Activated CD8-positive, alpha-beta memory T cell treated with anti-CD3 and anti-CD28 coated beads, Interleukin-2, amount 10 ng/mL, durations not matched to agents 7 days and 5 days (primary cell): ENCODE measurements at regions not wholly inside any gene's neighbourhood (a gene's known extent, or its start where the extent isn't known, plus 50 kb on each side); places are given as distances from the start of the nearest gene placed in this dataset.
"Not testable (repeated sequence)": the region's sequence is repeated elsewhere in the genome, so short reads cannot be mapped to it uniquely, and the experiment has no call there.

Source experiments
- ATAC-seq: fragments of 150-1000 bp; cut with Tn5 transposase; one replicate; pipeline ENCODE4 v1.10.0; 2021; ENCODE audit warnings: moderate library complexity
- CTCF ChIA-PET: fragments of 350-600 bp; sonication (Branson Sonifier 250); formaldehyde crosslinking; loops from one replicate; lab custom pipeline; 2021; ENCODE audit warnings: antibody characterized with exemption; lab: Charles Lee
- DNase-seq: peaks from one replicate; pipeline ENCODE4 v3.0.0-alpha.2; 2020
- H3K27ac Mint-ChIP-seq: one replicate; pipeline ENCODE4 v1.8.0; 2021; ENCODE audit warnings: mild to moderate bottlenecking, mixed read lengths
- H3K27me3 Mint-ChIP-seq: one replicate; pipeline ENCODE4 v1.8.0; 2021; ENCODE audit warnings: mixed read lengths
- H3K36me3 Mint-ChIP-seq: one replicate; pipeline ENCODE4 v1.8.0; 2021; ENCODE audit warnings: mild to moderate bottlenecking, mixed read lengths
- H3K4me1 Mint-ChIP-seq: one replicate; pipeline ENCODE4 v1.8.0; 2021; ENCODE audit warnings: mixed read lengths
- H3K4me3 Mint-ChIP-seq: one replicate; pipeline ENCODE4 v1.8.0; 2021; ENCODE audit warnings: mild to moderate bottlenecking, moderate library complexity, mixed read lengths
- H3K9me3 Mint-ChIP-seq: one replicate; pipeline ENCODE4 v1.8.0; 2022; ENCODE audit warnings: low read depth, mixed read lengths

DNA sequence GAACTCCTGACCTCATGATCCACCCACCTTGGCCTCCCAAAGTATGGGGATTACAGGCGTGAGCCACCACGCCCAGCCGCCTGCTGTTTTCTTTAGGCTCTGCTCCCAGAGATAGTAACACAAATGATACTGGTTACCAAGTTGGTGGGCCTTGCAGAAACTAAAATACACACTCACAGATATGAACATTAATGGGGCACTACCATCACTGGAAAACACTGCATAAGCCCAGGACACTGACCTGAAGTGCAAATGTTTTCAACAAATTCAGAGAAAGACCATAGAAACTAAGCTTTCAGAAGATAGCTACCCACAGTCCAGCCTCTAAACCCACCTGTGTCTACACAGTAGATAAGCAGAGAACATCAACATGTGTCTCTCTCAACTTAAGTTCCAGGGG lies 180.5 kb downstream of the FCRL5 start:
- H3K27me3 Mint-ChIP-seq: peaks cover 28% of the 10 kb centered on the region
- H3K4me1 Mint-ChIP-seq: peaks cover 1% of the 10 kb centered on the region
- H3K27ac Mint-ChIP-seq: no peak overlapping the region
- ATAC-seq: no peak
- CTCF ChIA-PET: interaction anchor here (1.9 to 3.2 kb wide), 3 partner anchors 110 to 176 kb away, joined by 6 to 13 read pairs (median 8); no protein-coding TSS in a partner anchor
- no peaks in the 10 kb centered on the region for H3K36me3 Mint-ChIP-seq
- H3K9me3 Mint-ChIP-seq: no peaks in the 10 kb centered on the region
- no peak overlapping the region for H3K4me3 Mint-ChIP-seq
- no peak for DNase-seq

- CTCF ChIA-PET: interaction anchor here (1.4 to 3.2 kb wide), 4 partner anchors 15 to 175 kb away, joined by 5 to 13 read pairs (median 7); no protein-coding TSS in a partner anchor
- H3K4me3 Mint-ChIP-seq: no peak overlapping the region
Measured at GRCh38 chr1:157371221-157371620, 181.1 kb downstream of the FCRL5 start.

GRCh38 chr1:157370698-157371097 lies 181.6 kb downstream of the FCRL5 start:
- Mint-ChIP-seq H3K36me3 (no peaks in the 10 kb centered on the region), H3K9me3 (no peaks in the 10 kb centered on the region), H3K4me1 (peaks cover 1% of the 10 kb centered on the region), H3K27me3 (peaks cover 26% of the 10 kb centered on the region), H3K27ac (no peak overlapping the region), H3K4me3 (no peak overlapping the region)
- CTCF ChIA-PET: interaction anchor here (0.8 to 3.2 kb wide), 7 partner anchors 14 to 175 kb away, joined by 4 to 13 read pairs (median 5); no protein-coding TSS in a partner anchor
- ATAC-seq: no peak
- no peak for DNase-seq

More at GRCh38 chr1:157371221-157371620, 181.1 kb downstream of the FCRL5 start:
- DNase-seq (no peak), ATAC-seq (no peak)
- Mint-ChIP-seq H3K9me3 (no peaks in the 10 kb centered on the region), H3K27ac (no peak overlapping the region), H3K27me3 (peaks cover 28% of the 10 kb centered on the region), H3K36me3 (no peaks in the 10 kb centered on the region), H3K4me1 (peaks cover 1% of the 10 kb centered on the region)

GRCh38 chr1:157369808-157370521 lies 182.3 kb downstream of the FCRL5 start:
- peak; percentile 51 for ATAC-seq
- H3K36me3 Mint-ChIP-seq: no peaks in the 10 kb centered on the region
- CTCF ChIA-PET: interaction anchor here (0.8 to 3.2 kb wide), 8 partner anchors 9 to 174 kb away, joined by 4 to 13 read pairs (median 4); no protein-coding TSS in a partner anchor

GRCh38 chr1:157368941-157369340 lies 183.4 kb downstream of the FCRL5 start:
- peaks cover 19% of the 10 kb centered on the region for H3K27me3 Mint-ChIP-seq
- H3K27ac Mint-ChIP-seq, ATAC-seq, H3K4me3 Mint-ChIP-seq, H3K4me1 Mint-ChIP-seq, H3K36me3 Mint-ChIP-seq, DNase-seq, H3K9me3 Mint-ChIP-seq: not testable (repeated sequence)
- CTCF ChIA-PET: interaction anchor here (1.4 to 3.2 kb wide), 2 partner anchors 10 to 173 kb away, joined by 4 to 13 read pairs; no protein-coding TSS in a partner anchor

More at GRCh38 chr1:157369808-157370521, 182.3 kb downstream of the FCRL5 start:
- Mint-ChIP-seq H3K9me3 (no peaks in the 10 kb centered on the region), H3K4me1 (peaks cover 1% of the 10 kb centered on the region), H3K27ac (no peak overlapping the region), H3K4me3 (no peak overlapping the region), H3K27me3 (peaks cover 22% of the 10 kb centered on the region)
- DNase-seq: peak; percentile 58

DNA sequence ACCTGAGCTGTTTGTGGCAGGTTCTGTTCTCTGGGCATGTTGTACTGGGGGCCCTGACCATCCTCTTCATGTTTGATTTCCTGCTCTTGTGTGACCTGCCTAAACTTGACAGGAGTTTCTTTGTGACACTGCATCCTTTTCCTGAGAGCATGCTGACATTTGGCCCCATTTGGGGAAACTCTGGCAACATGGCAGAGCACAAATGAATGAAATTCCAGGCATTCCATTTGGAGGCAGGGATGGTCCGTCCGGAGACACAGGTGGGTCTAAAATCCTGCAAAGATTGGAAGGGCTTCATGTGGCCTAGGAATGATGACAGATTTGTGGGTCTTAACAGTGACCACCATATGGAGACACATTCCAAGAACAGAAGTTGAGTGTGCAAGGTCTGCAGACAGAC lies 184.0 kb downstream of the FCRL5 start:
- CTCF ChIA-PET: interaction anchor here (1.4 to 3.2 kb wide), 2 partner anchors 10 to 172 kb away, joined by 4 to 13 read pairs; no protein-coding TSS in a partner anchor
- peaks cover 17% of the 10 kb centered on the region for H3K27me3 Mint-ChIP-seq
- H3K4me3 Mint-ChIP-seq: no peak overlapping the region
- H3K4me1 Mint-ChIP-seq: peaks cover 1% of the 10 kb centered on the region
- no peaks in the 10 kb centered on the region for H3K36me3 Mint-ChIP-seq
- H3K9me3 Mint-ChIP-seq: no peaks in the 10 kb centered on the region
- ATAC-seq (no peak), DNase-seq (no peak)
- H3K27ac Mint-ChIP-seq: no peak overlapping the region

GRCh38 chr1:157367870-157368269 lies 184.4 kb downstream of the FCRL5 start:
- CTCF ChIA-PET: no interaction called here
- no peaks in the 10 kb centered on the region for H3K9me3 Mint-ChIP-seq
- H3K27me3 Mint-ChIP-seq: peaks cover 17% of the 10 kb centered on the region
- ATAC-seq: no peak
- no peaks in the 10 kb centered on the region for H3K36me3 Mint-ChIP-seq
- DNase-seq: no peak
- peaks cover 1% of the 10 kb centered on the region for H3K4me1 Mint-ChIP-seq
- no peak overlapping the region for H3K27ac Mint-ChIP-seq
- H3K4me3 Mint-ChIP-seq: no peak overlapping the region

GRCh38 chr1:157367091-157367739 lies 185.1 kb downstream of the FCRL5 start:
- DNase-seq (no peak), ATAC-seq (no peak)
- CTCF ChIA-PET: interaction anchor here (1.1 kb wide), 1 partner anchor 13 kb away, joined by 3 read pairs; no protein-coding TSS in a partner anchor
- no peak overlapping the region for H3K27ac Mint-ChIP-seq
- peaks cover 1% of the 10 kb centered on the region for H3K4me1 Mint-ChIP-seq
- H3K27me3 Mint-ChIP-seq: peaks cover 16% of the 10 kb centered on the region
- H3K9me3 Mint-ChIP-seq: no peaks in the 10 kb centered on the region
- H3K36me3 Mint-ChIP-seq: no peaks in the 10 kb centered on the region
- H3K4me3 Mint-ChIP-seq: no peak overlapping the region

- DNase-seq (no peak), ATAC-seq (no peak)
- Mint-ChIP-seq H3K27ac (no peak overlapping the region), H3K4me3 (no peak overlapping the region), H3K9me3 (no peaks in the 10 kb centered on the region), H3K27me3 (peaks cover 21% of the 10 kb centered on the region), H3K4me1 (peaks cover 1% of the 10 kb centered on the region), H3K36me3 (no peaks in the 10 kb centered on the region)
- CTCF ChIA-PET: no interaction called here
Measured at GRCh38 chr1:157364612-157365011, 187.7 kb downstream of the FCRL5 start.

GRCh38 chr1:157363660-157364140 lies 188.6 kb downstream of the FCRL5 start:
- CTCF ChIA-PET: interaction anchor here (1.2 to 1.4 kb wide), 2 partner anchors 11 to 14 kb away, joined by 3 to 6 read pairs; no protein-coding TSS in a partner anchor
- no peak for DNase-seq
- H3K4me3 Mint-ChIP-seq: no peak overlapping the region
- peaks cover 1% of the 10 kb centered on the region for H3K4me1 Mint-ChIP-seq
- H3K9me3 Mint-ChIP-seq: no peaks in the 10 kb centered on the region
- ATAC-seq: peak; percentile 58
- peaks cover 19% of the 10 kb centered on the region for H3K27me3 Mint-ChIP-seq
- H3K27ac Mint-ChIP-seq: no peak overlapping the region
- no peaks in the 10 kb centered on the region for H3K36me3 Mint-ChIP-seq

DNA sequence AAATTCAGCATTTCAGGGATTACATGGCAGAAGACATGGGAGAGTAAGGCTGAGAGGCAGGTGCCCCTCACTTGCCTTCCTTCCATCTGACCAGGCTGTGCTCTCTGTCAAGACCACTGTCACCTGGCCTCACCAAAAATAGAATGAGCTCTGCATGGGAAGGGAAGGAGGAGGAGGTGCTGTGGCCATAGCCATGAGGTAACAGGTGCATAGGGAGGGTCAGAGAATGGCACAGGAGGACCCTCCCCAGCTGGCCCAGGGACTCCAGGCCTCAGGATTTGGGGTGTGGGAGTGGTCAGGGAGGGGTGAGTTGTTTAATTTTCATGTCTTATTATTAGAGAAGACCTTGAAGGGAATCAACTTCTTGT lies 192.3 kb downstream of the FCRL5 start:
- Mint-ChIP-seq H3K4me3 (no peak overlapping the region), H3K4me1 (no peaks in the 10 kb centered on the region), H3K27ac (no peak overlapping the region), H3K27me3 (peaks cover 23% of the 10 kb centered on the region), H3K36me3 (no peaks in the 10 kb centered on the region), H3K9me3 (no peaks in the 10 kb centered on the region)
- ATAC-seq (no peak), DNase-seq (no peak)
- CTCF ChIA-PET: no interaction called here

GRCh38 chr1:157359314-157360022 lies 192.8 kb downstream of the FCRL5 start:
- DNase-seq: no peak
- H3K4me1 Mint-ChIP-seq: no peaks in the 10 kb centered on the region
- H3K4me3 Mint-ChIP-seq: no peak overlapping the region
- ATAC-seq: no peak
- H3K9me3 Mint-ChIP-seq: no peaks in the 10 kb centered on the region
- CTCF ChIA-PET: no interaction called here
- no peaks in the 10 kb centered on the region for H3K36me3 Mint-ChIP-seq
- H3K27ac Mint-ChIP-seq: no peak overlapping the region
- H3K27me3 Mint-ChIP-seq: peaks cover 23% of the 10 kb centered on the region

- CTCF ChIA-PET: interaction anchor here (1.8 kb wide), 1 partner anchor 14 kb away, joined by 5 read pairs; no protein-coding TSS in a partner anchor
- H3K4me1 Mint-ChIP-seq: no peaks in the 10 kb centered on the region
Measured at GRCh38 chr1:157357111-157357510, 195.2 kb downstream of the FCRL5 start.

More at GRCh38 chr1:157357111-157357510, 195.2 kb downstream of the FCRL5 start:
- H3K27ac Mint-ChIP-seq: no peak overlapping the region
- peaks cover 25% of the 10 kb centered on the region for H3K27me3 Mint-ChIP-seq
- H3K9me3 Mint-ChIP-seq: no peaks in the 10 kb centered on the region
- no peak for ATAC-seq
- H3K4me3 Mint-ChIP-seq: no peak overlapping the region
- no peaks in the 10 kb centered on the region for H3K36me3 Mint-ChIP-seq
- DNase-seq: no peak
